ENCODE measurements at regions not wholly inside any gene's neighbourhood (a gene's known extent, or its start where the extent isn't known, plus 50 kb on each side); places are given as distances from the start of the nearest gene placed in this dataset.

- no peak for DNase-seq
Measured at GRCh38 chr16:66289051-66289680, 77.3 kb upstream of the CDH5 start.

- no peak for DNase-seq
Measured at GRCh38 chr16:66287926-66288325, 78.6 kb upstream of the CDH5 start.

- DNase-seq = no peak
Measured at GRCh38 chr16:66287416-66287815, 79.1 kb upstream of the CDH5 start.

- no peak for DNase-seq
Measured at GRCh38 chr16:66286527-66286926, 80.0 kb upstream of the CDH5 start.

- DNase-seq = no peak
Measured at GRCh38 chr16:66278604-66279262, 87.8 kb upstream of the CDH5 start.

GRCh38 chr16:66278111-66278531, 88.4 kb upstream of the CDH5 start:
- DNase-seq = no peak

- DNase-seq = no peak
Measured at GRCh38 chr16:66277311-66278070, 89.0 kb upstream of the CDH5 start.

GRCh38 chr16:66275775-66276428, 90.6 kb upstream of the CDH5 start:
- DNase-seq = no peak

GRCh38 chr16:66274335-66275110, 92.0 kb upstream of the CDH5 start:
- DNase-seq = no peak

- no peak for DNase-seq
Measured at GRCh38 chr16:66273644-66274334, 92.7 kb upstream of the CDH5 start.

- no peak for DNase-seq
Measured at GRCh38 chr16:66273053-66273452, 93.4 kb upstream of the CDH5 start.

GRCh38 chr16:66272461-66272860, 94.0 kb upstream of the CDH5 start:
- DNase-seq = no peak

- no peak for DNase-seq
Measured at GRCh38 chr16:66271074-66272060, 95.1 kb upstream of the CDH5 start.

- DNase-seq = peak; percentile 31 to 42
Measured at GRCh38 chr16:66270333-66270927, 96.1 kb upstream of the CDH5 start.

- DNase-seq = no peak
Measured at GRCh38 chr16:66269617-66270332, 96.7 kb upstream of the CDH5 start.

- DNase-seq = no peak
Measured at GRCh38 chr16:66267292-66268014, 99.0 kb upstream of the CDH5 start.

GRCh38 chr16:66266436-66267291, 99.8 kb upstream of the CDH5 start:
- DNase-seq = no peak

- no peak for DNase-seq
Measured at GRCh38 chr16:66265556-66266141, 100.8 kb upstream of the CDH5 start.

Measured in activated CD4-positive, alpha-beta T cell treated with anti-CD3 and anti-CD28 coated beads, Interleukin-2, amount 50 U/mL, for 4 hours (primary cell).